K562 (cell line): ENCODE measurements at regions not wholly inside any gene's neighbourhood (a gene's known extent, or its start where the extent isn't known, plus 50 kb on each side); places are given as distances from the start of the nearest gene placed in this dataset.

Source experiments
- ATAC-seq: fragments of 200-7000 bp; cut with Tn5 transposase; 3 replicates; pipeline ENCODE4 v1.9.1; 2020; ENCODE audit warnings: moderate library complexity
- BruUV-seq: library from RNA; stranded (reverse); fragments of 400-500 nt; replicated peaks from 2 replicates; lab custom pipeline; 2021; lab: Mats Ljungman, UMichigan
- CTCF ChIA-PET: fragments of 300-600 bp; formaldehyde crosslinking; extraction: SDS; loops from one replicate; lab custom pipeline; 2021; ENCODE audit warnings: low intra/inter-chr PET ratio; lab: Yijun Ruan, JAX
- POLR2A ChIA-PET: fragments of 300-600, 350-650 bp; sonication (Branson Sonifier 250); formaldehyde crosslinking; extraction: SDS; loops from one replicate; lab custom pipeline; 2021; ENCODE audit warnings: antibody characterized with exemption, inconsistent platforms; lab: Yijun Ruan, JAX
- DNase-seq, 4 experiments: peaks; one replicate each; pipeline versions ENCODE4 v3.0.0 to v3.0.0-alpha.2; 2011 to 2018; ENCODE audit warnings: low spot score in 3 of 4, mixed read lengths in 3 of 4; ENCODE audit errors: extremely low read depth in 1 of 4
- FAIRE-seq: peaks from 2 replicates; lab custom pipeline; 2011; peaks lifted over from hg19 to GRCh38; lab: Jason Lieb, UNC
- H2AFZ ChIP-seq: 2 replicates; pipeline ENCODE4 v1.6.0; 2011; ENCODE audit warnings: low read depth, low read length, control low read depth, inconsistent platforms
- H3K27ac ChIP-seq: fragments of 200-600 bp; 3 replicates; pipeline ENCODE4 v1.8.0; 2011; ENCODE audit warnings: low read depth, mild to moderate bottlenecking, control low read depth, inconsistent platforms, low read length, moderate library complexity, mixed read lengths; ENCODE audit errors: extremely low read depth
- H3K27me3 ChIP-seq, 2 experiments: fragments of 300-600 bp in 1 of 2; 2 replicates in 1 of 2; 3 replicates in 1 of 2; pipeline versions ENCODE4 v1.6.0 to v1.8.0; 2011; ENCODE audit warnings: inconsistent platforms in 2 of 2, low read length in 2 of 2, mild to moderate bottlenecking in 1 of 2, mixed read lengths in 1 of 2, moderate library complexity in 1 of 2; ENCODE audit not compliant: control insufficient read depth in 2 of 2, insufficient read depth in 2 of 2
- H3K36me3 ChIP-seq: fragments of 300-600 bp; 3 replicates; pipeline ENCODE4 v1.8.0; 2011; ENCODE audit warnings: mild to moderate bottlenecking, low read length, inconsistent platforms; ENCODE audit not compliant: control insufficient read depth, insufficient read depth
- H3K4me1 ChIP-seq, 2 experiments: fragments of 200-600 bp in 1 of 2; replicated peaks in 1 of 2; 2 replicates in 1 of 2; 3 replicates in 1 of 2; pipeline versions ENCODE4 v1.5.1 to v1.8.0; 2011; ENCODE audit warnings: inconsistent platforms in 2 of 2, low read length in 2 of 2, mild to moderate bottlenecking in 1 of 2, mixed read lengths in 1 of 2, moderate library complexity in 1 of 2; ENCODE audit not compliant: control insufficient read depth in 2 of 2, insufficient read depth in 2 of 2
- H3K4me2 ChIP-seq: 2 replicates; pipeline ENCODE4 v1.6.1; 2011; ENCODE audit warnings: low read length, control low read depth, inconsistent platforms, mixed read lengths; ENCODE audit not compliant: insufficient read depth
- H3K4me3 ChIP-seq: fragments of 200-600 bp; sonication (generic), shearing (Covaris generic); 2 replicates; pipeline ENCODE4 v1.5.1; 2016; ENCODE audit warnings: control low read depth, inconsistent platforms
- H3K79me2 ChIP-seq: fragments of 200-600 bp; 3 replicates; pipeline ENCODE4 v1.8.0; 2011; ENCODE audit warnings: low read length, inconsistent platforms; ENCODE audit not compliant: control insufficient read depth, insufficient read depth
- H3K9ac ChIP-seq, 2 experiments: 2 replicates each; pipeline versions ENCODE4 v1.6.0 to v1.6.1; 2011; ENCODE audit warnings: low read depth in 2 of 2, low read length in 2 of 2, control low read depth in 1 of 2, inconsistent platforms in 1 of 2, mild to moderate bottlenecking in 1 of 2, mixed read lengths in 1 of 2; ENCODE audit not compliant: insufficient read depth in 1 of 2
- H3K9me1 ChIP-seq: one replicate; pipeline ENCODE4 v1.6.0; 2011; ENCODE audit warnings: inconsistent platforms, mild to moderate bottlenecking, low read length, moderate library complexity; ENCODE audit not compliant: control insufficient read depth, insufficient read depth
- H3K9me3 ChIP-seq: replicated peaks from 2 replicates; pipeline ENCODE4 v1.5.1; 2011; ENCODE audit warnings: low read depth, low read length, inconsistent platforms; ENCODE audit not compliant: control insufficient read depth, insufficient read depth
- H4K20me1 ChIP-seq: replicated peaks from 2 replicates; pipeline ENCODE4 v1.6.1; 2011; ENCODE audit warnings: low read length, inconsistent platforms, mixed read lengths; ENCODE audit not compliant: control insufficient read depth, insufficient read depth
- BMI1 ChIP-seq: fragments of 150-350 bp; IDR thresholded peaks from 2 replicates; pipeline ENCODE4 v1.6.1; 2014; ENCODE audit warnings: low read length
- FOXP1 ChIP-seq: sonication (generic); formaldehyde crosslinking; IDR thresholded peaks from 2 replicates; pipeline ENCODE4 v1.8.0; 2022; ENCODE audit warnings: mild to moderate bottlenecking, missing genetic modification reagents
- NCOA6 ChIP-seq: fragments of 450-650 bp; IDR thresholded peaks from 2 replicates; pipeline ENCODE4 v1.6.1; 2017; ENCODE audit warnings: mild to moderate bottlenecking
- NFRKB ChIP-seq: fragments of 450-650 bp; IDR thresholded peaks from 2 replicates; pipeline ENCODE4 v1.6.1; 2016; ENCODE audit warnings: low read depth
- SREBF1 ChIP-seq: fragments of 150-350 bp; IDR thresholded peaks from 2 replicates; pipeline ENCODE4 v1.6.1; 2014; ENCODE audit warnings: antibody characterized with exemption, low read depth, low read length, borderline replicate concordance
- TARDBP ChIP-seq: fragments of 450-650 bp; IDR thresholded peaks from 2 replicates; pipeline ENCODE4 v1.6.1; 2016
- ZBED1 ChIP-seq: IDR thresholded peaks from 2 replicates; pipeline ENCODE4 v1.6.1; 2014
- ZC3H11A ChIP-seq: IDR thresholded peaks from 2 replicates; pipeline ENCODE4 v1.6.1; 2012; ENCODE audit warnings: low read depth, low read length, improper control_type of control experiment
- ZNF224 ChIP-seq: sonication (generic); formaldehyde crosslinking; IDR thresholded peaks from 2 replicates; pipeline ENCODE4 v1.8.0; 2022; ENCODE audit warnings: mild to moderate bottlenecking, missing genetic modification reagents
- ZNF347 ChIP-seq: fragments of 450-650 bp; formaldehyde crosslinking; IDR thresholded peaks from 2 replicates; pipeline ENCODE4 v1.4.0; 2020; ENCODE audit warnings: low read depth, mild to moderate bottlenecking, moderate library complexity
- ZNF766 ChIP-seq: fragments of 200-800 bp; sonication (Bioruptor generic); conservative IDR thresholded peaks from 2 replicates; pipeline ENCODE4 v1.6.1; 2016; ENCODE audit warnings: missing genetic modification characterization, missing compliant biosample characterization
- WGBS: fragments of 100-300 bp; shearing (Covaris generic); methylation state at CpG from one replicate; pipeline ENCODE4 v1.1.6; 2016; ENCODE audit warnings: low coverage, mixed read lengths; ENCODE audit not compliant: insufficient coverage; ENCODE audit errors: missing lambda C conversion rate; 5-methylcytosine and 5-hydroxymethylcytosine counted together
- in situ Hi-C: fragments of 300-500 bp; cut with MboI; formaldehyde crosslinking; loops from 4 replicates; pipeline ENCODE4 v1.15.0; 2018; ENCODE audit warnings: inconsistent platforms, mixed read lengths
- intact Hi-C: fragments of 100-400 bp; cut with micrococcal nuclease; formaldehyde crosslinking; loops from 2 replicates; pipeline ENCODE4 v1.14.2; 2022
- TF ChIP-seq, protein P1 (sequence below): sonication (generic); formaldehyde crosslinking; IDR thresholded peaks from 2 replicates; pipeline ENCODE4 v1.8.0; 2023; ENCODE audit warnings: mild to moderate bottlenecking, missing genetic modification reagents
- TF ChIP-seq, protein P2 (sequence below): IDR thresholded peaks from 3 replicates; pipeline ENCODE4 v1.6.1; 2011; ENCODE audit warnings: borderline replicate concordance, mild to moderate bottlenecking; ENCODE audit not compliant: insufficient read length, insufficient read depth
- TF ChIP-seq, protein P3 (sequence below): sonication (generic); formaldehyde crosslinking; IDR thresholded peaks from 2 replicates; pipeline ENCODE4 v1.8.0; 2022; ENCODE audit warnings: mild to moderate bottlenecking, missing genetic modification reagents
- TF ChIP-seq, protein P4 (sequence below): fragments of 250-450 bp; sonication (Bioruptor Pico); IDR thresholded peaks from 2 replicates; pipeline ENCODE4 v1.4.0; 2020

DNA sequence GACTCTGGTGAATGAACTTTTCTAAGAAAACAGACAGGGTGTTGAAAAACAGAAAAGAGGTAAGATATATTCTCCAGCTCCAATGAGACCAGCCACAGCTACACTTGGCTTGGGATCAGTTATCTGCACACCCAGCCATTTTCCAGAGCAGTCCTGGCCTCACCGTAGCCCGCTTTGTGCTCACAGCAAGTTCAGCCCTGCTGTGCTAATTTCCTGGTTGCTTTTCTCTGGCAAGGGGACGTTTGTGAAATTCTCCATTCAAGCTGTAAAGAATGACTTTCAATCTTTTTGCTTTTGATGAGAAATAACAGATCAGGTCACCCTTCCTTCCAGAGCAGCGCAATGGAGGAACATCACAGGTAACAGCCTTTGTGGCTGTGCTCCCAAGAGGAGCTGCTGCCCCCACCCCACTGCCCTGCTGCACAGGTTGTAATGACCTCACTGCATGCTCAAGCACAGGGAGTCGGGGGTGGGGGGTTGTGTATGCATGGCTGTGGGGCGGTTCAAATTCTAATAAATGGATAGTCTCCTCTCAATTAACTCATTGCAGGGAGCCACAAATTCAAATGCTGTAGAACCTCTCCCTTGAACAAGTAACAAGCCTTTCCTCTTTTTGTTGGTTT is 516.6 kb upstream of the NBEA start:
- Histone ChIP-seq H3K4me2 (no peak overlapping the region), H3K27ac (no peak overlapping the region), H3K4me3 (no peak overlapping the region), H3K9me1 (no peaks in the 10 kb centered on the region), H3K9ac (no peak overlapping the region), H3K27me3 (no peaks in the 10 kb centered on the region), H3K9me3 (no peaks in the 10 kb centered on the region), H2AFZ (no peak overlapping the region), H3K4me1 (no peaks in the 10 kb centered on the region), H4K20me1 (no peaks in the 10 kb centered on the region), H3K79me2 (no peaks in the 10 kb centered on the region), H3K36me3 (no peaks in the 10 kb centered on the region)
- BruUV-seq, result no TSS peak
- ATAC-seq (no peak), FAIRE-seq (no peak), DNase-seq (no peak)
- in situ Hi-C loops (no loop called here), intact Hi-C loops (no loop called here)
- POLR2A ChIA-PET, result no interaction called here
- 0% methylated on average over 4 of the region's 6 CpGs for WGBS
- CTCF ChIA-PET, result no interaction called here
- TF ChIP-seq ZNF766 (CRISPR knock-in tag) (no peak), ZC3H11A (no peak), ZNF224 (CRISPR knock-in tag) (no peak), NCOA6 (no peak), ZBED1 (no peak), NFRKB (no peak), TARDBP (no peak), SREBF1 (no peak), FOXP1 (CRISPR knock-in tag) (no peak), ZNF347 (CRISPR knock-in tag) (no peak), BMI1 (no peak)
- TF ChIP-seq, protein P1, sequence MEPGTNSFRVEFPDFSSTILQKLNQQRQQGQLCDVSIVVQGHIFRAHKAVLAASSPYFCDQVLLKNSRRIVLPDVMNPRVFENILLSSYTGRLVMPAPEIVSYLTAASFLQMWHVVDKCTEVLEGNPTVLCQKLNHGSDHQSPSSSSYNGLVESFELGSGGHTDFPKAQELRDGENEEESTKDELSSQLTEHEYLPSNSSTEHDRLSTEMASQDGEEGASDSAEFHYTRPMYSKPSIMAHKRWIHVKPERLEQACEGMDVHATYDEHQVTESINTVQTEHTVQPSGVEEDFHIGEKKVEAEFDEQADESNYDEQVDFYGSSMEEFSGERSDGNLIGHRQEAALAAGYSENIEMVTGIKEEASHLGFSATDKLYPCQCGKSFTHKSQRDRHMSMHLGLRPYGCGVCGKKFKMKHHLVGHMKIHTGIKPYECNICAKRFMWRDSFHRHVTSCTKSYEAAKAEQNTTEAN (CRISPR knock-in tag), result no peak
- TF ChIP-seq, protein P2, sequence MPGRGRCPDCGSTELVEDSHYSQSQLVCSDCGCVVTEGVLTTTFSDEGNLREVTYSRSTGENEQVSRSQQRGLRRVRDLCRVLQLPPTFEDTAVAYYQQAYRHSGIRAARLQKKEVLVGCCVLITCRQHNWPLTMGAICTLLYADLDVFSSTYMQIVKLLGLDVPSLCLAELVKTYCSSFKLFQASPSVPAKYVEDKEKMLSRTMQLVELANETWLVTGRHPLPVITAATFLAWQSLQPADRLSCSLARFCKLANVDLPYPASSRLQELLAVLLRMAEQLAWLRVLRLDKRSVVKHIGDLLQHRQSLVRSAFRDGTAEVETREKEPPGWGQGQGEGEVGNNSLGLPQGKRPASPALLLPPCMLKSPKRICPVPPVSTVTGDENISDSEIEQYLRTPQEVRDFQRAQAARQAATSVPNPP, result no peak
- TF ChIP-seq, protein P3, sequence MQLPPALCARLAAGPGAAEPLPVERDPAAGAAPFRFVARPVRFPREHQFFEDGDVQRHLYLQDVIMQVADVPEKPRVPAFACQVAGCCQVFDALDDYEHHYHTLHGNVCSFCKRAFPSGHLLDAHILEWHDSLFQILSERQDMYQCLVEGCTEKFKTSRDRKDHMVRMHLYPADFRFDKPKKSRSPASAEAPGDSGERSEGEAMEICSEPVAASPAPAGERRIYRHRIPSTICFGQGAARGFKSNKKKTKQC, result no peak
- TF ChIP-seq, protein P4, sequence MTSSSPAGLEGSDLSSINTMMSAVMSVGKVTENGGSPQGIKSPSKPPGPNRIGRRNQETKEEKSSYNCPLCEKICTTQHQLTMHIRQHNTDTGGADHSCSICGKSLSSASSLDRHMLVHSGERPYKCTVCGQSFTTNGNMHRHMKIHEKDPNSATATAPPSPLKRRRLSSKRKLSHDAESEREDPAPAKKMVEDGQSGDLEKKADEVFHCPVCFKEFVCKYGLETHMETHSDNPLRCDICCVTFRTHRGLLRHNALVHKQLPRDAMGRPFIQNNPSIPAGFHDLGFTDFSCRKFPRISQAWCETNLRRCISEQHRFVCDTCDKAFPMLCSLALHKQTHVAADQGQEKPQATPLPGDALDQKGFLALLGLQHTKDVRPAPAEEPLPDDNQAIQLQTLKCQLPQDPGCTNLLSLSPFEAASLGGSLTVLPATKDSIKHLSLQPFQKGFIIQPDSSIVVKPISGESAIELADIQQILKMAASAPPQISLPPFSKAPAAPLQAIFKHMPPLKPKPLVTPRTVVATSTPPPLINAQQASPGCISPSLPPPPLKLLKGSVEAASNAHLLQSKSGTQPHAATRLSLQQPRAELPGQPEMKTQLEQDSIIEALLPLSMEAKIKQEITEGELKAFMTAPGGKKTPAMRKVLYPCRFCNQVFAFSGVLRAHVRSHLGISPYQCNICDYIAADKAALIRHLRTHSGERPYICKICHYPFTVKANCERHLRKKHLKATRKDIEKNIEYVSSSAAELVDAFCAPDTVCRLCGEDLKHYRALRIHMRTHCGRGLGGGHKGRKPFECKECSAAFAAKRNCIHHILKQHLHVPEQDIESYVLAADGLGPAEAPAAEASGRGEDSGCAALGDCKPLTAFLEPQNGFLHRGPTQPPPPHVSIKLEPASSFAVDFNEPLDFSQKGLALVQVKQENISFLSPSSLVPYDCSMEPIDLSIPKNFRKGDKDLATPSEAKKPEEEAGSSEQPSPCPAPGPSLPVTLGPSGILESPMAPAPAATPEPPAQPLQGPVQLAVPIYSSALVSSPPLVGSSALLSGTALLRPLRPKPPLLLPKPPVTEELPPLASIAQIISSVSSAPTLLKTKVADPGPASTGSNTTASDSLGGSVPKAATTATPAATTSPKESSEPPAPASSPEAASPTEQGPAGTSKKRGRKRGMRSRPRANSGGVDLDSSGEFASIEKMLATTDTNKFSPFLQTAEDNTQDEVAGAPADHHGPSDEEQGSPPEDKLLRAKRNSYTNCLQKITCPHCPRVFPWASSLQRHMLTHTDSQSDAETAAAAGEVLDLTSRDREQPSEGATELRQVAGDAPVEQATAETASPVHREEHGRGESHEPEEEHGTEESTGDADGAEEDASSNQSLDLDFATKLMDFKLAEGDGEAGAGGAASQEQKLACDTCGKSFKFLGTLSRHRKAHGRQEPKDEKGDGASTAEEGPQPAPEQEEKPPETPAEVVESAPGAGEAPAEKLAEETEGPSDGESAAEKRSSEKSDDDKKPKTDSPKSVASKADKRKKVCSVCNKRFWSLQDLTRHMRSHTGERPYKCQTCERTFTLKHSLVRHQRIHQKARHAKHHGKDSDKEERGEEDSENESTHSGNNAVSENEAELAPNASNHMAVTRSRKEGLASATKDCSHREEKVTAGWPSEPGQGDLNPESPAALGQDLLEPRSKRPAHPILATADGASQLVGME (CRISPR knock-in tag), result no peak
